ENCODE measurements at regions not wholly inside any gene's neighbourhood (a gene's known extent, or its start where the extent isn't known, plus 50 kb on each side); places are given as distances from the start of the nearest gene placed in this dataset.

DNA sequence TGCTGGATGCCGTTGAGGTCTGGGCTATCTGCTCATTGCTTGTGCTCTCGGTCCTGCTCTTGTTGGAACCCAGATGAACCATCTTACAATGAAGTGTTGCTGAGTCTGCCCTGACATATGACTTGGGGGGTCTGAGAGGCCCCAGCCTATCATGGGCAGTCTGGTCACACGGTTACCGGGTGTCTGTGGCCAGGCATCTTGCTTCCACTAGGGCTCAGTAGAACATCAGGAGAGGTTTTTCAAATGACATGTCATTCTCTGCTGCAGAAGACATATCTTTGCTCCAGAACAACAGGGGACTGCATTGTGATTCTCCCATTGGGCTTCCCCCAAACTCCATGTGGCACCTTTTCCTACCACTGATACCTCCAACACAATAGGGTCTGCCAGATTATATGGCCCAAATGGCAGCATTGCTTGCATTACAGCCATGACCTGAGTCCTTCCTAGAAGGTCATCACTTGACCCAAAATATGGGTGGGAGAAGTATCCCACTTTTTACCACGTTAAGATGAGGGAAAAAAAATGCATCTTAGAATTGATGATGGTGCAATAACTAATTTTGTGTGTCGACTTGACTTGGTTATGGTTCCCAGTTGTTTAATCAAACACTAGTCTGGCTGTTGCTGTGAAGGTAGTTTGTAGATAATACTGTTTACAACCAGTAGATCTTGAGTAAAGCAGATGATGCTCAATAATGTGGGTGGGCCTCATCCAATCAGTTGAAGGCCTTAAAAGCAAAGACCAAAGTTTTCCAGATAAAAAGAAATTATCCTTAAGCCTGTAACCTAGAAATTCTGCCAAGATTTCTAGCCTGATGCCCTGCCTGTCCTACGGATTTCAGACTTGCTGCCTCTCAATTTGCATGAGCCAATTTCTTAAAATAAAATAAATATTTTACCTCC lies 241.0 kb downstream of the QKI start:
- Histone ChIP-seq H3K4me3 (no peak overlapping the region), H3K4me1 (no peaks in the 10 kb centered on the region), H3K36me3 (no peaks in the 10 kb centered on the region), H3K9me3 (no peaks in the 10 kb centered on the region), H3K27me3 (no peaks in the 10 kb centered on the region), H3K27ac (no peak overlapping the region)
- 65 to 82% methylated on average over 3 to 5 of the region's 7 CpGs for WGBS, 2 donors (ENCODE audit: low coverage in 1 of 2)
- TF ChIP-seq EP300 (IDR thresholded peaks at IDR 0.05) (no peak), POLR2AphosphoS5 (IDR thresholded peaks at IDR 0.05) (no peak), POLR2A (IDR thresholded peaks at IDR 0.05) (no peak)
- TF ChIP-seq, protein P1, sequence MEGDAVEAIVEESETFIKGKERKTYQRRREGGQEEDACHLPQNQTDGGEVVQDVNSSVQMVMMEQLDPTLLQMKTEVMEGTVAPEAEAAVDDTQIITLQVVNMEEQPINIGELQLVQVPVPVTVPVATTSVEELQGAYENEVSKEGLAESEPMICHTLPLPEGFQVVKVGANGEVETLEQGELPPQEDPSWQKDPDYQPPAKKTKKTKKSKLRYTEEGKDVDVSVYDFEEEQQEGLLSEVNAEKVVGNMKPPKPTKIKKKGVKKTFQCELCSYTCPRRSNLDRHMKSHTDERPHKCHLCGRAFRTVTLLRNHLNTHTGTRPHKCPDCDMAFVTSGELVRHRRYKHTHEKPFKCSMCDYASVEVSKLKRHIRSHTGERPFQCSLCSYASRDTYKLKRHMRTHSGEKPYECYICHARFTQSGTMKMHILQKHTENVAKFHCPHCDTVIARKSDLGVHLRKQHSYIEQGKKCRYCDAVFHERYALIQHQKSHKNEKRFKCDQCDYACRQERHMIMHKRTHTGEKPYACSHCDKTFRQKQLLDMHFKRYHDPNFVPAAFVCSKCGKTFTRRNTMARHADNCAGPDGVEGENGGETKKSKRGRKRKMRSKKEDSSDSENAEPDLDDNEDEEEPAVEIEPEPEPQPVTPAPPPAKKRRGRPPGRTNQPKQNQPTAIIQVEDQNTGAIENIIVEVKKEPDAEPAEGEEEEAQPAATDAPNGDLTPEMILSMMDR (IDR thresholded peaks at IDR 0.05): no peak
- no peak for ATAC-seq

DNA sequence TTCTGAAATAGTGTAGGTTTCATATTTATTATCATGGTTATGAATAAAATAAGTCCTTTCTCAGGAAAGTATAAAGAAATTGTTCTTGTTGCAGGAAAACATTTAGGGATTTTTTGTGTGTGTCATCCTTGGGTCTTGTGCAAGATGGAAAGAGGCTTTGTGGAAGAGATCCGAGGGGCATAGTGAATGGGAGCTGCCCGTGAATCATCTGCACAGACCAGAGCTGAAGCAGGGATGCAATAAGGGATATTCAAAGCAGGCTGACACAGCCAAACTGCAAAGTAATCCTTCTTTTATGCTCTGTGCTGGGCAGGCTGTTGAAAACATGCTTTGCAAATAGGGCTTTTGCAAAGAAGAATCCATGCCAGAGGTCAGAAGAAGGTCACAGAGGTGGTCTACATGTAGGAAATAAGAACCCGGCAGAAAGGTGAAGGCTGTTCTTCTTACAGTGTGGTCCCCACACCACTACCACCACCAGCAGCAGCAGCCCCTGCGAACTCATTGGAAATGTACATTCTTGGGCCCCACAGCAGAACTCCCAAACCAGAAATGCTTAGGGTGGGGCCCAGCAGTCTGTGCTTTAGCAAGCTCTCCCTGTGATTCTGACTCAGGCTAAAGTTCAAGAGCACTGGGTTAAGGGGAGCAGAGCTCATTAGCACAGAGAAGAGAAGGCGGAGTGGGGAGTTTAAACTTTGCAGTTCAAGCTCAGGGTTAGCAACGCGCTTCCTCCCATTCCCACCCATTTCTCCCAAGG lies 237.6 kb downstream of the QKI start:
- Histone ChIP-seq H3K4me1 (no peaks in the 10 kb centered on the region), H3K27ac (peak overlapping the region in 2 of 4 donors; percentile 7 to 45), H3K9me3 (no peaks in the 10 kb centered on the region), H3K4me3 (no peak overlapping the region), H3K36me3 (no peaks in the 10 kb centered on the region), H3K27me3 (no peaks in the 10 kb centered on the region)
- TF ChIP-seq POLR2A (IDR thresholded peaks at IDR 0.05) (no peak), EP300 (IDR thresholded peaks at IDR 0.05) (no peak), POLR2AphosphoS5 (IDR thresholded peaks at IDR 0.05) (no peak)
- TF ChIP-seq, protein P1 (IDR thresholded peaks at IDR 0.05): no peak
- WGBS, 2 donors (ENCODE audit: low coverage in 1 of 2): 73 to 88% methylated on average over 6 to 7 of the region's 7 CpGs
- peak; percentile 89 for ATAC-seq

DNA sequence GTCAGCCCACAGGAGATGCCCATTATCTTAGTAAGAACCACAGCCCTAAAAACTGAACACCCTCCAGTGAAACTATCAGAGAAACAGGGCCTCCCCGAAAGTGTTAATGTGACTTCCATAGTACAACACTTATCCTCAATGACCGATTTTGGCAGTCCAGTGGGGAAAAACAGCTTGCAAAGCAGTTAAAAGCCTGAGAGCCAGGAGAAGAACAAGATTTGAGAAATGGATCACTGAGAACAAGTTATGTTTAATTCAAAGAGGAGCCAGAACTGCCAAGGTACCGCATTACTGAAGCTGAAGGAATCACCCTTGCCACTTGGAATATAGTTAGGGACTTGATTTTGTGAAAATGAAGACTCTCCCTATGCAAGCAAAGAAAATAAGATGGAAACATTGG lies 236.9 kb downstream of the QKI start:
- ATAC-seq: no peak
- Histone ChIP-seq H3K4me3 (no peak overlapping the region), H3K9me3 (no peaks in the 10 kb centered on the region), H3K36me3 (no peaks in the 10 kb centered on the region), H3K27ac (no peak overlapping the region), H3K27me3 (no peaks in the 10 kb centered on the region), H3K4me1 (no peaks in the 10 kb centered on the region)
- WGBS, 2 donors (ENCODE audit: low coverage in 1 of 2): 68 to 89% methylated on average over 3 of the region's 3 CpGs
- TF ChIP-seq, protein P1 (IDR thresholded peaks at IDR 0.05): no peak
- TF ChIP-seq EP300 (IDR thresholded peaks at IDR 0.05): no peak
- TF ChIP-seq POLR2A (IDR thresholded peaks at IDR 0.05): no peak
- no peak for TF ChIP-seq POLR2AphosphoS5 (IDR thresholded peaks at IDR 0.05)

DNA sequence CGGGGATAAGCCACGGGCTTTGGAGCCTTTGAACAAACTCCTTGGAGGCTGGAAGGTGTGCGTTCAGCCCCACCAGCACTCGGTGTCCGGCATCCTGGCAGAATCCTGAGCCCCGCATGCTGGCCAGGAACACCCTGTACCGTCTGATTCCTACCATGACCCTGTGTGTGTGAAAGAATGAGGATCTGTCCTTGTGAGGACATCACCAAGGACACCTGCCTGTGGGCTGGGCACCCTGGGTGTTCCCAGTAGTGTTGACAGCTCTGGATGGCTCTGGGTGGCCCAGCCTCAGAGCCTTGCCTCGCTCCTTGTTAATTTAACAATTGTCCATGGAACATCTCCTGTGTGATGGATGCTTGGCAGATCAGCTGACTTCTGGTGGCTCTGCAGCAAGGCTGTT lies 234.3 kb downstream of the QKI start:
- ATAC-seq: no peak

More for the DNA sequence above, 234.3 kb downstream of the QKI start:
- Histone ChIP-seq H3K27me3 (no peaks in the 10 kb centered on the region), H3K9me3 (no peaks in the 10 kb centered on the region), H3K27ac (no peak overlapping the region), H3K4me1 (no peaks in the 10 kb centered on the region), H3K4me3 (no peak overlapping the region), H3K36me3 (no peaks in the 10 kb centered on the region)
- TF ChIP-seq, protein P1 (IDR thresholded peaks at IDR 0.05): no peak
- TF ChIP-seq EP300 (IDR thresholded peaks at IDR 0.05): no peak
- no peak for TF ChIP-seq POLR2A (IDR thresholded peaks at IDR 0.05)
- TF ChIP-seq POLR2AphosphoS5 (IDR thresholded peaks at IDR 0.05): no peak
- WGBS, 2 donors (ENCODE audit: low coverage in 1 of 2): 80% methylated on average over 1 of the region's 8 CpGs; no CpG with 5 or more reads in 1 of the 2 donors
